GM21723 (cell line): ENCODE measurements at regions not wholly inside any gene's neighbourhood (a gene's known extent, or its start where the extent isn't known, plus 50 kb on each side); places are given as distances from the start of the nearest gene placed in this dataset.
"Not testable (repeated sequence)": the region's sequence is repeated elsewhere in the genome, so short reads cannot be mapped to it uniquely, and the experiment has no call there.

ENCODE experiments used
- ATAC-seq: cut with Tn5 transposase; IDR thresholded peaks from one replicate; pipeline ENCODE4 v1.9.1; 2021; ENCODE audit warnings: mild to moderate bottlenecking, moderate library complexity; ENCODE audit not compliant: unreplicated experiment

DNA sequence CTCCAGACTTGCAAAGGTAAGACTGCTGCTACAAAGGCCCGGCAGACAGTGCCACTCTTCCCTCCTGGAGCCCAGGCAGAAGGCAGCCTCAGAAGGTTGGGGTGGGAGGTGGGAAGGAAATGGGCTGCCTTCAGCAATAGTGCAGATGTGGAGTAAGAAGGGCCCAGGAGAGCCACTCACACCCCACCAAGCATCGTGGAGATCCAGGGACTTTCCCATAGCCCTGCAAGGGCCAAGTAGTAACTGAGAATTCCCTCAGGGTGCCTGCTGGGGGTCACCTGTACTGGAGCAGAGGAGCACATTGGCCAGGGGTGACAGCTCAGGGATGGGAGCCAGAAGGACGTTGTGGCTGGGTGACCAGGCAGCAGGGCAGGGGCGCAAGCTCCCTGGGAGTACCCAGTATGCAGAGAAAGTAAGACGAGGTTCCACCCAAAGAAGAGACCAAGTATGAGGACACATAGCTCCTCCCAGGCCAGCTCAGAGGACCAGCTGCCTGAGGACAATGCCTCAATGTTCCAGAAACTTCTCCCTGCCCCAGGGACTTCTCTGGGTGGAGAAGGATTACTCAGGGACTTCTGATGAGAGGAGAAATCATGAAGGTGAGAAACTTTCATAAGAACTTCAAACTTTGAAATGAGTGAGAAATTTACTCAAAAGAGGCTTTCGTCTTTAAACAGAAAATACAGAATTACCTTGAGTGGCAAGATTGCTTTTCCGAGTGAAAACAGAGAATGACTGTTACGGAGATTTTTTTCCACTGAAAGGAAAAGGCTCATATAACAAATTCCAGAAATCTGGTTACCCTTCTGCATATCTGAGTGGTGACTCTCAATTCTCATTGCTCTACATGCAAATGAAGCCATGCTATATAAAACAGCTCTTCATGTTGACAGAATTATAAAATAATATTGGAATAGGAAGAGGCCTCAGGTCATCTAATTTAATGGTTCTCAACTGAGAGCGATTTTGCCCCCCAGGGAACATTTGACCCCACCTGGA is 87.9 kb upstream of the TRIO start:
- no peak for ATAC-seq

DNA sequence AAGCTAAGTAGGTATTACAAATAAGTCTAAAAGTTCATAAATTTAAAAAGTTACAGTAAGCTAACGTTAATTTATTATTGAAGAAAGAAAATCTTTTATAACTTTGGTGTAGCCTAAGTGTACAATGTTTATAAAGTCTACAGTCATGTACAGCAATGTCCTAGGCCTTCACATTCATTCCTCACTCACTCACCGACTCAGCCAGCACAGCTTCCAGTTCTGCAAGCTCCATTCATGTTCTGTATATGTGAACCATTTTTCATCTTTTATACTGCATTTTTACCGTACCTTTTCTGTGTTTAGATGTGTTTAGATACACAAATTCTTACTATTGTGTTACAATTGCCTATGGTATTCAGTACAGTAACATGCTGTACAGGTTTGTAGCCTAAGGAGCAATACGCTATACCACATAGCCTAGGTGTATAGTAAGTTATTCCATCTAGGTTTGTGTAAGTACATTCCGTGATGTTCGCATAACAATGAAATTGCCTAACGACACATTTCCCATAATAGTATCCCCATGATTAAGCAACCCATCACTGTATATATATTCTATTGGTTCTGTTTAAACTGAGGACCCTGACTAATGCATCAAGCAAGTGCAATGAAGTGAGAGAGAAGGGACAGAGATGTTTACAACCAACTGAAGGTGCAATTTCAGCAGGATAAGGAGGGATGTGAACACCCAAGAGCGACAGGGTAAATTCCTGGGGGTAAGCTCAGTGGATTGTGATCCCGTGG is 88.9 kb upstream of the TRIO start:
- no peak for ATAC-seq

DNA sequence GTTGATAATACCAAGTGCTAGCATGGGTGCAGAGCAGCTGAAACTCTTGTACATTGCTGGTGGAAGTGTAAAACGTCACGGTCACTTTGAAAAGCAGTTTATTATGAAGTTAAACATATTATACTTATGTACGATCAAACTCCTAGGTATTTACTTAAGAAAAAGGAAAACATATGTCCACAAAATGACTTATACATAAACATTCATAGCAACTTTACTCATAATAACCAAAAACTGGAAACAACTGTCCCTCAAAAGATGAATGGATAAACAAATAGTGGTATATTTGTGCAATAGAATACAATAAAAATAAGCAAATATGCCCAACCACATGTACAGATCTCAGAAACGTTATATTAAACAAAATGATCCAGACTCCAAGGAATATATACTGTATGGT is 92.3 kb upstream of the TRIO start:
- no peak for ATAC-seq

- no peak for ATAC-seq
Measured at GRCh38 chr5:14048434-14048833, 94.7 kb upstream of the TRIO start.

DNA sequence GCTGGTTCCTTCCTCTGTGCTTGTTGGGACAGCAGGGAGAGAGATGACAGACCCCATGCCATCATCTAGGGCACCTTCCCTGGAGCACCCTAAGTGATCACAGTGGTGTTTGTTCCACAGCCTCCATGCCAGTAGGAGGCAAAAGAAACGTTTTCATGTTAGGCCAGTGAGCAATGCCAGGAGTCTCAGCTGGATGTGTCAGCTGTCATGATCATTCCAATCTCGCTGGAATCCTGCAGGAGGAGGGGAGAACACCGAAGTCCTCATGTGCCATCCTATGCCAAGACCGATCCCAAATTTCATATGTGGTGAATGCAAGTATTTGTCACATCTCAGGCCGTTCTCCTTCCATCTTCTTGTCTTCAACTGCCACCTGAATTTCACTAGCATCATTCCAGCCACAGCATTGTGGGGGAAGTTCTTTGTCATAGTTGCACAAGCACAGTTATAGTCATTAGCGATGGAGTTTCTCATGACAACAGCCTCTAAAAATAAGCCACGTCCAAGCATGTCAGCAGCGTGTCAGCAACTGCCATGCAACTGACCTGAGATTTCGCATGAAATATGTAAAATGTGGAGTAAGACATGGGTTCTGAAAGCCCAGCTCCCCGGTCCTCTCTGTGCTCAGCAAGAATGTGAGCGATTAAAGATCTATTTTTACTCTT is 97.2 kb upstream of the DNAH5 start:
- ATAC-seq = no peak

GRCh38 chr5:14040542-14040941 is 96.1 kb upstream of the DNAH5 start:
- no peak for ATAC-seq

GRCh38 chr5:14039576-14039975 is 95.1 kb upstream of the DNAH5 start:
- no peak for ATAC-seq

- no peak for ATAC-seq
Measured at GRCh38 chr5:14039063-14039462, 94.6 kb upstream of the DNAH5 start.

- no peak for ATAC-seq
Measured at GRCh38 chr5:14038341-14038959, 94.0 kb upstream of the DNAH5 start.

DNA sequence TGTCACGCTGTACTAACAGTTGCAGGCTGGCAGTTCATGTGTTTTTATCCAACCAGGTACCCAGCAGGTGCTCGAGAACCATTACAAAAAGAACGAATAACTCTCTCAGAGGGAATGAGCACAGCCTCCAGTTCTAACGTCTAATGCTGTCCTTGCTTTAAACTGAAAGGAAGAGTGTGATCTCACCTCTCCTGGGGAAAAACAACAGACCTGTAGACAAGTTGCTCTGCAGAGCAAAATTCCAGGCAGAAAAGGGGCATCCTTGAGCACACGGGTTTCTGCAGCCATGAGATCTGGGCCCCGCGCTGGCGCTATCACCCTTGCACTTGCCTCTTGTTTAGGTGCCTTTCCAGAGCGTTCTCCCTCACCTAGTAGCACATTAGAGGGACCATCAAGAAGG is 92.5 kb upstream of the DNAH5 start:
- no peak for ATAC-seq

DNA sequence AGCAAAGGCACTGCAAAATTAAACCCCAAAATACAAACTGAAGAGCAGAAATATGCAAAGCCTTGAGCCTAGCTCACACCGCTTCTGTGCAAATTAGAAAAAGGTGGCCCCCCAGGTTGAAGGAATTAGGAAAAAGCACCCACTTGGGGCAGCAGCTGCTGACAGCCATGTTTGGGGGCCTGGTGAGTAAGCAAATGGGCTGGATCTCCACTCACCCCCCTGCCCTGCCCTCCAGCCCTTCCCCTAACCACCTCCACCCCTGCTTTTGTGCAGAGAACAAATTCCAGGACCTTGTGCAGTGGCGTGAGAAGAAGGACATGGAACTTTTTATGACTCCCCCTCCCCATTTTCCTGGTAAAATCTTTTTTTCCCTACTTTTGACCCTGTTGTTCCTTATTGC is 92.0 kb upstream of the DNAH5 start:
- ATAC-seq = no peak

DNA sequence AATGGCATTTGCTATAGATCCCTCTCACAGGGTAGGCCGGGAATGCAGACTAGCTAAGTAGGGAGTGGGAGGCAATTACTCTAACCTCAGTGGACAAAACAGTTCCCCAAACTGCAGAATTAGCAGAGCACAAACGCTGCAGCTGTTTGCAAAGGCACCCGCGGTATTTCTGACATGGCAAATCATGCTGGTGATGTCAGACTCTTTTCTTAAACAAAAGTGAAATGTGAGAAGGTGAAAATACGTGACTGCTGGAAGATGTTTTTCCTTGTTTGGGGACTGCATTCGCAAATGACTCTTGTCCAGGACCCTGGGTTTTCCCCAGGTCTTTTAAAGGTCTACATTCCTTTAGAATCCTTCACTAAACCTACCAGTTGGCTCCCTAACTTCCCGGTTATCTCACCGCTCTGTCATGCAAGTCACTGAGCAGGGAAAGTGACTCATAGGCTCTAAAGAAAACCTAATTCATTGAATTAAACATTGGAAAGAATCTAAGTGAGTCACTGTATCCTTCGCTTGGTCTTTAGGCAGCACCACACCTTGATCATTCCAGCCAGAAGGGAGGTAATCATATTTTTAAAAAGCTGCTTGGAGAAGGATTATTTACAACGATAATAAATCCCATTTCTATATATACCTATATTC is 91.5 kb upstream of the DNAH5 start:
- ATAC-seq = no peak

- no peak for ATAC-seq
Measured at GRCh38 chr5:14034963-14035362, 90.5 kb upstream of the DNAH5 start.

DNA sequence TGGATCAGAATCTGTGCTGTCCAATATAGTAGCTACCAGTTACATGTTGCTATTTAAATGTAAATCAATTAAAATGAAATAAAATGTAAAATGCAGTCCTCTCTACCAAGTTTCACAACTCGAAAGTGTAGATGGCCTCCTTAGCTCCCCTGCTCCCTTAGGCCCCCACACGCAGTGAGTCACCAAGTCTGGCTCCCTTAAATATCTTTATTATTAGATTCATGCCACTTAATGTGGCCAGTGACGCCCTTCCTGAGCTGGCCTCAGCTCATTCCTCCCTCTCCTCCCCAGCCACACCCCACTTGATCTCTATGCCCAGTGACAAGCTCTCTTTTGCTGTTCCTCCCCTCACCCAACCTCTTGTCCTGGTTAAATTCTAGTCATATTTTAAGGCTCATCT is 88.4 kb upstream of the DNAH5 start:
- ATAC-seq = no peak

- ATAC-seq = no peak
Measured at GRCh38 chr5:14028938-14029584, 84.6 kb upstream of the DNAH5 start.

- ATAC-seq = no peak
Measured at GRCh38 chr5:14028188-14028587, 83.7 kb upstream of the DNAH5 start.

DNA sequence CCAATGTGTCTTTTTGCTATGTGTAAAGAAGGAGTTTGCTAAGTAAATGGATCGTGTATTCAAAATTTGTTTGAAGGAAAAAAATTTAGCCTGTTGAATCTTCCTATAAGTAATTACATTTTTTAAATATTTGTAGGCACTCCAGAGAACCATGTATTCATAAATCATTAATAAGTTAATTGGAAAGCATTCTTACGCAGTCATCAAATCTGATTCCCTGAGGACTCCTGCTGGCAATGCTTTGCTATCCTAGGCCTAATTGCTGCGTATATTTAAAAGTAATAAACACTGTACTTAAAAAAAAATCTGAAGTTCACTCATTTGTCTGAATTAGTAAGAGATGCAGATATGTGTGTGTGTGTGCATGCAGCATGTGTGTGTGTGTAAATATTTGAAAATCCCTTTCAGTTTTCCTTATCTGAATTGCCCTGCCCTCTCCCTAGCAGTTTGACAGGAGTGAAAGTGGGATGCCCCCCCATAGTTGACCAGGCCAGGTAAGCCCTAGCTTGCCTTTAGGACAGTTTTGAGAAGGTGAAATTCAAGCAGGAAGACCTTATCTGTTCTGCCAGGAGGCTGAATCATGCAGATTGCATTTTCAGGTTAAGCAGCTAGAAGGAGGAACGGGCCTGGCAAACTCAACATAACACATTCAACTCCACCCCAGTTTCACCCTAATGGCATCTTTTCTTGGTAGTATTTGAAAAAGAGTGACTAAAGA is 81.2 kb upstream of the DNAH5 start:
- no peak for ATAC-seq

GRCh38 chr5:14022971-14023370 is 78.5 kb upstream of the DNAH5 start:
- no peak for ATAC-seq

GRCh38 chr5:14020944-14021343 is 76.5 kb upstream of the DNAH5 start:
- ATAC-seq = not testable (repeated sequence)
